Endothelial cell of umbilical vein (primary cell): ENCODE measurements at regions not wholly inside any gene's neighbourhood (a gene's known extent, or its start where the extent isn't known, plus 50 kb on each side); places are given as distances from the start of the nearest gene placed in this dataset.

Source experiments
- POLR2A ChIP-seq: IDR thresholded peaks from 2 replicates; pipeline ENCODE4 v1.6.1; 2012; ENCODE audit warnings: low read depth, mild to moderate bottlenecking, control low read depth, low read length
- TF ChIP-seq, protein P1 (sequence below), 2 donors: IDR thresholded peaks; 1 replicate in 1 of 2; 2 replicates in 1 of 2; pipeline ENCODE4 v1.5.1; 2011; ENCODE audit warnings: low read length in 2 of 2, mild to moderate bottlenecking in 2 of 2, moderate library complexity in 2 of 2, control low read depth in 1 of 2, inconsistent platforms in 1 of 2, low read depth in 1 of 2; ENCODE audit not compliant: insufficient read depth in 1 of 2; ENCODE audit errors: extremely low read depth in 1 of 2

DNA sequence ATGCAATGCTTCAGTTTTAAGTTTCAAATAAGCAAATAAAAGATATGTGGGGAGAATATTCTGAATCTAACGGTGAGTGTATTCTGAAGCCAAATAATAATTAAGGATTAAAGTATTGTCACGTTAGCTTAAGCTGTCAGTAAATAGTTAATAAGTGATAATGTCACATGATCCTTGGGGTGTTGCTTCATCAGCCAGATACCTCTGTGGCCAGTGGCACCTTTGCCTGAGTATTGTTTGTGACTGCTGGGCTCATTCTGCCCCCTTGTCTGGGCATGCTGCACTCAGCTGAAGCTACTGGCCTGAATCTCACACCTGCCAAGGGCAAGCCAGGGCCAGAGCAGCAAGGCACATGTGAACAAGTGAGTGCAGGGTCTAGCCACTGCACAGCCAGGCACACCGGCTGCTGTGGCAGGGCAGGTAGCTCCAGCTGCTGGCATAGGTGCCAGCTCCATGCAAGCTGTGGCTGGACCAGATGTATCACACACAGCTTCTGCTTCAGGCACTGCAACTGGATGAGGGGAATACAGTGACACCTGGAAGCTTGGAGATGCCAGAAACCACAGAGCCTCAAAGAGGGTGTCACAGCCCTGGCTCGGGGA, 739.7 kb downstream of the SLC6A15 start:
- no peak for TF ChIP-seq POLR2A
- TF ChIP-seq, protein P1, sequence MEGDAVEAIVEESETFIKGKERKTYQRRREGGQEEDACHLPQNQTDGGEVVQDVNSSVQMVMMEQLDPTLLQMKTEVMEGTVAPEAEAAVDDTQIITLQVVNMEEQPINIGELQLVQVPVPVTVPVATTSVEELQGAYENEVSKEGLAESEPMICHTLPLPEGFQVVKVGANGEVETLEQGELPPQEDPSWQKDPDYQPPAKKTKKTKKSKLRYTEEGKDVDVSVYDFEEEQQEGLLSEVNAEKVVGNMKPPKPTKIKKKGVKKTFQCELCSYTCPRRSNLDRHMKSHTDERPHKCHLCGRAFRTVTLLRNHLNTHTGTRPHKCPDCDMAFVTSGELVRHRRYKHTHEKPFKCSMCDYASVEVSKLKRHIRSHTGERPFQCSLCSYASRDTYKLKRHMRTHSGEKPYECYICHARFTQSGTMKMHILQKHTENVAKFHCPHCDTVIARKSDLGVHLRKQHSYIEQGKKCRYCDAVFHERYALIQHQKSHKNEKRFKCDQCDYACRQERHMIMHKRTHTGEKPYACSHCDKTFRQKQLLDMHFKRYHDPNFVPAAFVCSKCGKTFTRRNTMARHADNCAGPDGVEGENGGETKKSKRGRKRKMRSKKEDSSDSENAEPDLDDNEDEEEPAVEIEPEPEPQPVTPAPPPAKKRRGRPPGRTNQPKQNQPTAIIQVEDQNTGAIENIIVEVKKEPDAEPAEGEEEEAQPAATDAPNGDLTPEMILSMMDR (IDR thresholded peaks at IDR 0.05; ENCODE audit: extremely low read depth in 1 of 2, insufficient read depth in 1 of 2, low read depth in 1 of 2, low read length in 2 of 2): no peak
